Stomach (tissue), 4 donors: ENCODE measurements at regions not wholly inside any gene's neighbourhood (a gene's known extent, or its start where the extent isn't known, plus 50 kb on each side); places are given as distances from the start of the nearest gene placed in this dataset.

Experiments
- POLR2A ChIP-seq, 4 donors: fragments of 450-650 bp; IDR thresholded peaks; one replicate each; pipeline ENCODE4 v1.6.1; 2016; ENCODE audit warnings: antibody characterized with exemption in 4 of 4, control low read depth in 2 of 4, mild to moderate bottlenecking in 1 of 4, moderate library complexity in 1 of 4
- POLR2AphosphoS5 ChIP-seq, 3 donors: sonication (generic); formaldehyde crosslinking; IDR thresholded peaks; one replicate each; pipeline ENCODE4 v1.6.1; 2016; ENCODE audit warnings: antibody characterized with exemption in 3 of 3

GRCh38 chr13:33380487-33381079 lies 95.0 kb upstream of the STARD13 start:
- TF ChIP-seq POLR2AphosphoS5 (IDR thresholded peaks at IDR 0.05): no peak
- TF ChIP-seq POLR2A (IDR thresholded peaks at IDR 0.05): no peak
